ENCODE measurements at regions not wholly inside any gene's neighbourhood (a gene's known extent, or its start where the extent isn't known, plus 50 kb on each side); places are given as distances from the start of the nearest gene placed in this dataset.

DNA sequence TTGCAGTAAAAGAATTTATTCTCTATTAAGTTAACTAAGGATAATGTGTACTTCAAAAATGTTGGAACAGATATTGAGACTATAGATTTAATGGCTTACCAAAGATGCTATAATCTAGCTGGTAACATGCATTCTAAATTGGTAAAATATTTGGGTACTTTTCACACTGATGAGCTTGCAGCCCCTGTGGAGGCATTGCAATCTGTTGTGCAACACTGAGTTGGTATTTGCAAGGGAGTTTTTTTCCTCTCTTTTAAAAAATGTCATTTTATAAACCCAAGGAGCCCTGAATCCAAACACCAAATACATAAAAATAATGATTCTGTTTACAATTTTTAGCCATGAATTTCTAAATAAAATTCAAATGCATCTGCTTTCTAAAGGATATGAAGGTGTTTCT, 944.8 kb downstream of the DTWD2 start (continued):
- TF ChIP-seq, protein P1, sequence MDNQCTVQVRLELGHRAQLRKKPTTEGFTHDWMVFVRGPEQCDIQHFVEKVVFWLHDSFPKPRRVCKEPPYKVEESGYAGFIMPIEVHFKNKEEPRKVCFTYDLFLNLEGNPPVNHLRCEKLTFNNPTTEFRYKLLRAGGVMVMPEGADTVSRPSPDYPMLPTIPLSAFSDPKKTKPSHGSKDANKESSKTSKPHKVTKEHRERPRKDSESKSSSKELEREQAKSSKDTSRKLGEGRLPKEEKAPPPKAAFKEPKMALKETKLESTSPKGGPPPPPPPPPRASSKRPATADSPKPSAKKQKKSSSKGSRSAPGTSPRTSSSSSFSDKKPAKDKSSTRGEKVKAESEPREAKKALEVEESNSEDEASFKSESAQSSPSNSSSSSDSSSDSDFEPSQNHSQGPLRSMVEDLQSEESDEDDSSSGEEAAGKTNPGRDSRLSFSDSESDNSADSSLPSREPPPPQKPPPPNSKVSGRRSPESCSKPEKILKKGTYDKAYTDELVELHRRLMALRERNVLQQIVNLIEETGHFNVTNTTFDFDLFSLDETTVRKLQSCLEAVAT (IDR thresholded peaks at IDR 0.05): no peak

DNA sequence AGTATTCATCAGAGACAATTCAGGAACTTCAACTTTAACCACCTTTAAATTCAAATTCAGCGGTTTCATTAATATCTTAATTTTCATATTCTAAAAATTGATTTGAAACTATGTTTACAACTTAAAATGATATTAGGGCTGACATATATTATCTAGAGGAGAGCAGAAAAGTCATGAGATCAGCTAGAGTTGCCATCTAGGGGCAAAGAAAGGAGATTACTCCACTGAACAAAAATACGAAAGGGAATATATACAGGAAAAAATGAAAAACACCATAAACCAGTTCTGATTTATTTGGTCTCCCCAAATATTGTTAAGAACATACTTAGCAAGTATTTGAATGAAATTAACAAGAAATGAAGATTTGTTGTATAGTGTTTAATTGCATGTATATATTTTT, 946.3 kb downstream of the DTWD2 start:
- H3K4me3 ChIP-seq: no peak overlapping the region
- SMC1A ChIA-PET (ENCODE audit: uncharacterized antibody, unreplicated experiment): no interaction called here
- 21% methylated on average over 2 of the region's 2 CpGs for WGBS (ENCODE audit: insufficient coverage, insufficient replicate concordance, low lambda C conversion rate, missing lambda C conversion rate)
- H4K20me1 ChIP-seq (ENCODE audit: control insufficient read depth, insufficient read depth): no peaks in the 10 kb centered on the region
- H3K27me3 ChIP-seq (replicated peaks in 1 of 2; ENCODE audit: control insufficient read depth in 2 of 2, insufficient read depth in 2 of 2, low read length in 1 of 2): no peaks in the 10 kb centered on the region
- FAIRE-seq (no peak), ATAC-seq (no peak), DNase-seq (ENCODE audit: low read depth, low spot score) (no peak)
- CTCF ChIA-PET: no interaction called here
- RAD21 ChIA-PET (ENCODE audit: unreplicated experiment): no interaction called here
- no peaks in the 10 kb centered on the region for H3K79me2 ChIP-seq (ENCODE audit: control insufficient read depth, insufficient read depth, low read length)
- TF ChIP-seq RAD21 (IDR thresholded peaks at IDR 0.05; ENCODE audit: insufficient read depth, low read depth, low read length): peak; percentile 32
- TF ChIP-seq, protein P2, sequence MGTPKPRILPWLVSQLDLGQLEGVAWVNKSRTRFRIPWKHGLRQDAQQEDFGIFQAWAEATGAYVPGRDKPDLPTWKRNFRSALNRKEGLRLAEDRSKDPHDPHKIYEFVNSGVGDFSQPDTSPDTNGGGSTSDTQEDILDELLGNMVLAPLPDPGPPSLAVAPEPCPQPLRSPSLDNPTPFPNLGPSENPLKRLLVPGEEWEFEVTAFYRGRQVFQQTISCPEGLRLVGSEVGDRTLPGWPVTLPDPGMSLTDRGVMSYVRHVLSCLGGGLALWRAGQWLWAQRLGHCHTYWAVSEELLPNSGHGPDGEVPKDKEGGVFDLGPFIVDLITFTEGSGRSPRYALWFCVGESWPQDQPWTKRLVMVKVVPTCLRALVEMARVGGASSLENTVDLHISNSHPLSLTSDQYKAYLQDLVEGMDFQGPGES (IDR thresholded peaks at IDR 0.05): no peak
- no peak for TF ChIP-seq SMARCA5 (IDR thresholded peaks at IDR 0.05)
- no TSS peak for BruUV-seq (replicated peaks)
- H3K4me1 ChIP-seq (ENCODE audit: control insufficient read depth, insufficient read depth, low read length): no peaks in the 10 kb centered on the region
- H3K4me2 ChIP-seq (ENCODE audit: control insufficient read depth, insufficient read depth): no peak overlapping the region
- H3K9me3 ChIP-seq (replicated peaks; ENCODE audit: control insufficient read depth, insufficient read depth, low read length): no peaks in the 10 kb centered on the region
- H3K9ac ChIP-seq (ENCODE audit: control insufficient read depth, insufficient read depth, low read length): no peak overlapping the region
- no peaks in the 10 kb centered on the region for H3K36me3 ChIP-seq (ENCODE audit: control insufficient read depth in 2 of 2, insufficient read depth in 2 of 2, low read length in 1 of 2)
- no peak overlapping the region for H2AFZ ChIP-seq (ENCODE audit: control insufficient read depth, low read depth, low read length)
- POLR2A ChIA-PET: no interaction called here
- H3K27ac ChIP-seq (ENCODE audit: control insufficient read depth, insufficient read depth): no peak overlapping the region
- in situ Hi-C loops (cut with MboI) (no loop called here), intact Hi-C loops (cut with micrococcal nuclease; ENCODE audit: unreplicated experiment) (no loop called here)

DNA sequence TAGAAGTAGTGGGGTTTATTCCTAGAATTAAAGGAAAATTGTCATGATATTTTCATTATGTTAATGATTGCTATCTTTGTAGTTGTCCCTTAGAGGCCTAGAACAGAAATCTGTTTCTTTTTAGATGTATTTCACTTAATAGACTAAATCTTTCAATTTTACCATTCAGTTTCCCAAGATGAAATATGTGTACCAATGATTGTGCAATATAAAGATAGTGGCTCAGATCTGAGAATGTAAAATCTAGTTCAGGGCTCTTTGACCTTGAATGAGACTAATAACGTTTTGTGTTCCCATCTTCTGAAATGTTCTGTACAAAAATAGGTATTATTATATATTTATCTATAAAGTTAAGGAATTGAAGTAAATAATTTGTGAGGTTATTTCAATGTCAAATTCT, 947.9 kb downstream of the DTWD2 start:
- FAIRE-seq (no peak), DNase-seq (ENCODE audit: low read depth, low spot score) (no peak), ATAC-seq (no peak)
- TF ChIP-seq, protein P3, sequence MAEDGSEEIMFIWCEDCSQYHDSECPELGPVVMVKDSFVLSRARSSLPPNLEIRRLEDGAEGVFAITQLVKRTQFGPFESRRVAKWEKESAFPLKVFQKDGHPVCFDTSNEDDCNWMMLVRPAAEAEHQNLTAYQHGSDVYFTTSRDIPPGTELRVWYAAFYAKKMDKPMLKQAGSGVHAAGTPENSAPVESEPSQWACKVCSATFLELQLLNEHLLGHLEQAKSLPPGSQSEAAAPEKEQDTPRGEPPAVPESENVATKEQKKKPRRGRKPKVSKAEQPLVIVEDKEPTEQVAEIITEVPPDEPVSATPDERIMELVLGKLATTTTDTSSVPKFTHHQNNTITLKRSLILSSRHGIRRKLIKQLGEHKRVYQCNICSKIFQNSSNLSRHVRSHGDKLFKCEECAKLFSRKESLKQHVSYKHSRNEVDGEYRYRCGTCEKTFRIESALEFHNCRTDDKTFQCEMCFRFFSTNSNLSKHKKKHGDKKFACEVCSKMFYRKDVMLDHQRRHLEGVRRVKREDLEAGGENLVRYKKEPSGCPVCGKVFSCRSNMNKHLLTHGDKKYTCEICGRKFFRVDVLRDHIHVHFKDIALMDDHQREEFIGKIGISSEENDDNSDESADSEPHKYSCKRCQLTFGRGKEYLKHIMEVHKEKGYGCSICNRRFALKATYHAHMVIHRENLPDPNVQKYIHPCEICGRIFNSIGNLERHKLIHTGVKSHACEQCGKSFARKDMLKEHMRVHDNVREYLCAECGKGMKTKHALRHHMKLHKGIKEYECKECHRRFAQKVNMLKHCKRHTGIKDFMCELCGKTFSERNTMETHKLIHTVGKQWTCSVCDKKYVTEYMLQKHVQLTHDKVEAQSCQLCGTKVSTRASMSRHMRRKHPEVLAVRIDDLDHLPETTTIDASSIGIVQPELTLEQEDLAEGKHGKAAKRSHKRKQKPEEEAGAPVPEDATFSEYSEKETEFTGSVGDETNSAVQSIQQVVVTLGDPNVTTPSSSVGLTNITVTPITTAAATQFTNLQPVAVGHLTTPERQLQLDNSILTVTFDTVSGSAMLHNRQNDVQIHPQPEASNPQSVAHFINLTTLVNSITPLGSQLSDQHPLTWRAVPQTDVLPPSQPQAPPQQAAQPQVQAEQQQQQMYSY (CRISPR knock-in tag; IDR thresholded peaks at IDR 0.05): no peak
- TF ChIP-seq BHLHE40 (IDR thresholded peaks at IDR 0.05; ENCODE audit: borderline replicate concordance in 1 of 2, low read depth in 2 of 2, low read length in 1 of 2) (no peak), RCOR1 (conservative IDR thresholded peaks at IDR 0.05; ENCODE audit: low read depth, low read length) (no peak)
- no peak overlapping the region for H3K27ac ChIP-seq (ENCODE audit: control insufficient read depth, insufficient read depth)
- no peak overlapping the region for H3K4me2 ChIP-seq (ENCODE audit: control insufficient read depth, insufficient read depth)
- intact Hi-C loops (cut with micrococcal nuclease; ENCODE audit: unreplicated experiment): no loop called here
- no peaks in the 10 kb centered on the region for H3K9me3 ChIP-seq (replicated peaks; ENCODE audit: control insufficient read depth, insufficient read depth, low read length)
- CTCF ChIA-PET: no interaction called here
- RAD21 ChIA-PET (ENCODE audit: unreplicated experiment): no interaction called here
- no peak overlapping the region for H3K4me3 ChIP-seq
- no peaks in the 10 kb centered on the region for H3K4me1 ChIP-seq (ENCODE audit: control insufficient read depth, insufficient read depth, low read length)
- H3K79me2 ChIP-seq (ENCODE audit: control insufficient read depth, insufficient read depth, low read length): no peaks in the 10 kb centered on the region
- H3K27me3 ChIP-seq (replicated peaks in 1 of 2; ENCODE audit: control insufficient read depth in 2 of 2, insufficient read depth in 2 of 2, low read length in 1 of 2): no peaks in the 10 kb centered on the region
- H4K20me1 ChIP-seq (ENCODE audit: control insufficient read depth, insufficient read depth): no peaks in the 10 kb centered on the region
- SMC1A ChIA-PET (ENCODE audit: uncharacterized antibody, unreplicated experiment): no interaction called here
- BruUV-seq (replicated peaks): no TSS peak
- H2AFZ ChIP-seq (ENCODE audit: control insufficient read depth, low read depth, low read length): no peak overlapping the region
- no peak overlapping the region for H3K9ac ChIP-seq (ENCODE audit: control insufficient read depth, insufficient read depth, low read length)
- in situ Hi-C loops (cut with MboI): no loop called here
- WGBS (ENCODE audit: insufficient coverage, insufficient replicate concordance, low lambda C conversion rate, missing lambda C conversion rate): 0% methylated on average over 1 of the region's 1 CpG
- POLR2A ChIA-PET: no interaction called here
- H3K36me3 ChIP-seq (ENCODE audit: control insufficient read depth in 2 of 2, insufficient read depth in 2 of 2, low read length in 1 of 2): no peaks in the 10 kb centered on the region

All from GM12878 (cell line).